ENCODE measurements at regions not wholly inside any gene's neighbourhood (a gene's known extent, or its start where the extent isn't known, plus 50 kb on each side); places are given as distances from the start of the nearest gene placed in this dataset.

- TF ChIP-seq TAF1 (conservative IDR thresholded peaks at IDR 0.05) = peak; percentile 84
- TF ChIP-seq RXRA (IDR thresholded peaks at IDR 0.05) = peak; percentile 90 to 94
- TF ChIP-seq HNF4G (IDR thresholded peaks at IDR 0.05) = peak; percentile 92
- peak; percentile 98 for TF ChIP-seq SP1 (IDR thresholded peaks at IDR 0.05)
- TF ChIP-seq JUND (IDR thresholded peaks at IDR 0.05) = peak; percentile 52 to 53
- peak; percentile 96 to 97 for TF ChIP-seq HNF4A (conservative IDR thresholded peaks at IDR 0.05)
- peak; percentile 81 for TF ChIP-seq MAX (IDR thresholded peaks at IDR 0.05)
- TF ChIP-seq NR2F2 (IDR thresholded peaks at IDR 0.05) = peak; percentile 66
- TF ChIP-seq CTCF (IDR thresholded peaks at IDR 0.05; ENCODE audit: low read depth, low read length, missing input control) = no peak
- TF ChIP-seq ATF3 (IDR thresholded peaks at IDR 0.05) = peak; percentile 70
- TF ChIP-seq GABPA (IDR thresholded peaks at IDR 0.05 in 1 of 2, conservative IDR thresholded peaks at IDR 0.05 in 1 of 2) = no peak
- no peak for TF ChIP-seq FOXA1 (IDR thresholded peaks at IDR 0.05)
- no peak for TF ChIP-seq EGR1 (IDR thresholded peaks at IDR 0.05; ENCODE audit: low read depth in 2 of 2)
- TF ChIP-seq RAD21 (IDR thresholded peaks at IDR 0.05) = peak; percentile 69 to 76
- TF ChIP-seq ZBTB33 (IDR thresholded peaks at IDR 0.05) = peak; percentile 32
- peak; percentile 93 for TF ChIP-seq REST (IDR thresholded peaks at IDR 0.05)
- TF ChIP-seq YY1 (IDR thresholded peaks at IDR 0.05) = peak; percentile 68
- peak; percentile 31 for TF ChIP-seq FOXA2 (IDR thresholded peaks at IDR 0.05)
- peak; percentile 48 for DNase-seq (ENCODE audit: low spot score)
- WGBS = 35% methylated on average over 29 of the region's 29 CpGs
Observed at GRCh38 chr7:156515911-156516790, 124.4 kb upstream of the RNF32 start.

More at GRCh38 chr7:156515911-156516790, 124.4 kb upstream of the RNF32 start:
- H3K4me3 ChIP-seq (ENCODE audit: low read depth in 1 of 3, low read length in 3 of 3) = peak overlapping the region; percentile 40 to 87 (median 66)
- H3K9me3 ChIP-seq (ENCODE audit: control insufficient read depth in 4 of 4, low read length in 3 of 4) = no peaks in the 10 kb centered on the region
- peak overlapping the region; percentile 86 to 95 for H3K27ac ChIP-seq (ENCODE audit: low read depth in 1 of 2, low read length in 2 of 2)
- peaks cover 5 to 16% (median 8%) of the 10 kb centered on the region in 4 donors for H3K4me1 ChIP-seq (ENCODE audit: control insufficient read depth in 4 of 4, insufficient read depth in 4 of 4, low read length in 3 of 4)
- H3K9ac ChIP-seq (ENCODE audit: low read depth in 1 of 2, low read length in 2 of 2) = peak overlapping the region; percentile 86 to 95
- no peaks in the 10 kb centered on the region for H3K27me3 ChIP-seq (ENCODE audit: control insufficient read depth in 4 of 4, insufficient read depth in 4 of 4, low read length in 3 of 4)
- no peaks in the 10 kb centered on the region for H3K36me3 ChIP-seq (ENCODE audit: control insufficient read depth in 4 of 4, insufficient read depth in 3 of 4, low read depth in 1 of 4, low read length in 3 of 4)
